B cell (primary cell): ENCODE measurements at regions not wholly inside any gene's neighbourhood (a gene's known extent, or its start where the extent isn't known, plus 50 kb on each side); places are given as distances from the start of the nearest gene placed in this dataset.

Experiments used
- ATAC-seq: fragments of 200-7000 bp; cut with Tn5 transposase; one replicate; pipeline ENCODE4 v1.10.0; 2021; ENCODE audit warnings: low read depth, mild to moderate bottlenecking, moderate number of reproducible peaks, moderate library complexity
- CTCF ChIA-PET: fragments of 350-600 bp; sonication (Branson Sonifier 250); formaldehyde crosslinking; loops from one replicate; lab custom pipeline; 2021; ENCODE audit warnings: antibody characterized with exemption, inconsistent platforms; lab: Charles Lee
- POLR2A ChIA-PET: fragments of 350-600 bp; sonication (Branson Sonifier 250); formaldehyde crosslinking; loops from one replicate; lab custom pipeline; 2021; ENCODE audit warnings: antibody characterized with exemption; lab: Charles Lee
- DNase-seq: peaks from one replicate; pipeline ENCODE4 v3.0.0; 2013
- H2AFZ ChIP-seq: 2 replicates; pipeline ENCODE4 v1.6.1; 2012; ENCODE audit warnings: mild to moderate bottlenecking, low read depth, low read length; ENCODE audit not compliant: insufficient read depth, poor library complexity, severe bottlenecking
- H3K27ac ChIP-seq, 2 donors: 1 replicate in 1 of 2; 2 replicates in 1 of 2; pipeline ENCODE4 v1.5.1; 2012 to 2013; ENCODE audit warnings: low read length in 2 of 2, mild to moderate bottlenecking in 2 of 2, moderate library complexity in 1 of 2
- H3K27me3 ChIP-seq, 4 experiments: fragments of 200-600 bp in 1 of 4; sonication (generic) in 1 of 4; replicated peaks in 1 of 4; 1 replicate in 2 of 4; 2 replicates in 2 of 4; pipeline versions ENCODE4 v1.6.1 to v1.7.0; 2013 to 2016; ENCODE audit warnings: low read length in 3 of 4, mild to moderate bottlenecking in 2 of 4, mixed read lengths in 1 of 4, moderate library complexity in 1 of 4; ENCODE audit not compliant: insufficient read depth in 4 of 4, control insufficient read depth in 3 of 4; ENCODE audit errors: control extremely low read depth in 1 of 4
- H3K36me3 ChIP-seq, 2 experiments: replicated peaks in 1 of 2; 1 replicate in 1 of 2; 2 replicates in 1 of 2; pipeline versions ENCODE4 v1.6.1 to v1.7.1; 2013; ENCODE audit warnings: low read length in 1 of 2; ENCODE audit not compliant: insufficient read depth in 2 of 2, control insufficient read depth in 1 of 2; ENCODE audit errors: control extremely low read depth in 1 of 2, extremely low read depth in 1 of 2
- H3K4me1 ChIP-seq, 2 donors: fragments of 200-600 bp in 1 of 2; sonication (generic) in 1 of 2; 1 replicate in 1 of 2; 2 replicates in 1 of 2; pipeline versions ENCODE4 v1.5.1 to v1.6.1; 2013 to 2017; ENCODE audit warnings: low read length in 2 of 2; ENCODE audit not compliant: control insufficient read depth in 2 of 2, insufficient read depth in 2 of 2
- H3K4me2 ChIP-seq: replicated peaks from 2 replicates; pipeline ENCODE3; 2012; ENCODE audit warnings: mild to moderate bottlenecking, low read depth, low read length; ENCODE audit not compliant: poor library complexity, severe bottlenecking
- H3K4me3 ChIP-seq, 5 experiments: fragments of 200-600 bp in 1 of 5; sonication (generic) in 1 of 5; 1 replicate in 3 of 5; 2 replicates in 2 of 5; pipeline versions ENCODE4 v1.5.1 to v1.7.0; 2011 to 2016; ENCODE audit warnings: low read length in 4 of 5, mild to moderate bottlenecking in 4 of 5, low read depth in 2 of 5, control low read depth in 1 of 5, moderate library complexity in 1 of 5; ENCODE audit not compliant: insufficient read depth in 1 of 5; ENCODE audit errors: control extremely low read depth in 1 of 5, extremely low read depth in 1 of 5
- H3K79me2 ChIP-seq: fragments of 200-600 bp; sonication (generic); one replicate; pipeline ENCODE4 v1.6.0; 2016; ENCODE audit warnings: low read length; ENCODE audit not compliant: control insufficient read depth, insufficient read depth
- H3K9ac ChIP-seq: fragments of 200-600 bp; sonication (generic); 2 replicates; pipeline ENCODE4 v1.6.1; 2017; ENCODE audit warnings: mild to moderate bottlenecking, low read length, moderate library complexity
- H3K9me3 ChIP-seq, 3 donors: one replicate each; pipeline versions ENCODE4 v1.6.1 to v1.7.1; 2013; ENCODE audit warnings: low read length in 2 of 3; ENCODE audit not compliant: control insufficient read depth in 2 of 3, insufficient read depth in 1 of 3; ENCODE audit errors: control extremely low read depth in 1 of 3
- H4K20me1 ChIP-seq: 2 replicates; pipeline ENCODE4 v1.6.0; 2012; ENCODE audit warnings: mild to moderate bottlenecking, low read length; ENCODE audit not compliant: insufficient read depth, control insufficient read depth, poor library complexity, severe bottlenecking
- H3K27ac Mint-ChIP-seq: one replicate; pipeline ENCODE4 v1.8.0; 2021; ENCODE audit warnings: mixed read lengths
- H3K27me3 Mint-ChIP-seq: one replicate; pipeline ENCODE4 v1.8.0; 2021; ENCODE audit warnings: mixed read lengths
- H3K4me1 Mint-ChIP-seq: one replicate; pipeline ENCODE4 v1.8.0; 2021; ENCODE audit warnings: mixed read lengths
- H3K4me3 Mint-ChIP-seq: one replicate; pipeline ENCODE4 v1.8.0; 2021; ENCODE audit warnings: mixed read lengths
- H3K9me3 Mint-ChIP-seq: one replicate; pipeline ENCODE4 v1.8.0; 2022; ENCODE audit warnings: mixed read lengths; ENCODE audit not compliant: insufficient read depth
- CTCF ChIP-seq: fragments of 200-600 bp; IDR thresholded peaks from one replicate; pipeline ENCODE4 v1.8.0; 2022; ENCODE audit warnings: antibody characterized with exemption, mild to moderate bottlenecking
- EZH2 ChIP-seq: IDR thresholded peaks from 2 replicates; pipeline ENCODE4 v1.6.1; 2012; ENCODE audit warnings: borderline replicate concordance, low read depth, mild to moderate bottlenecking, moderate library complexity, low read length; ENCODE audit not compliant: insufficient read depth, poor library complexity, severe bottlenecking
- WGBS: methylation state at CpG from one replicate; pipeline ENCODE4 v1.1.5; 2013; ENCODE audit warnings: missing lambda C conversion rate; ENCODE audit not compliant: insufficient coverage; 5-methylcytosine and 5-hydroxymethylcytosine counted together
- intact Hi-C: fragments of 100-400 bp; cut with micrococcal nuclease; formaldehyde crosslinking; loops from one replicate; pipeline ENCODE4 v1.10.0; 2022

GRCh38 chr2:5412001-5412400 lies 280.2 kb upstream of the SOX11 start:
- 60% methylated on average over 1 of the region's 4 CpGs for WGBS
- Histone ChIP-seq H3K9ac (no peak overlapping the region), H3K36me3 (no peaks in the 10 kb centered on the region), H3K4me3 (no peak overlapping the region), H2AFZ (no peak overlapping the region), H3K79me2 (no peaks in the 10 kb centered on the region), H3K4me1 (no peaks in the 10 kb centered on the region), H4K20me1 (no peaks in the 10 kb centered on the region), H3K4me2 (no peak overlapping the region), H3K27me3 (no peaks in the 10 kb centered on the region), H3K27ac (no peak overlapping the region), H3K9me3 (peaks cover 0 to 6% (median 0%) of the 10 kb centered on the region in 3 donors)
- Mint-ChIP-seq H3K27me3 (no peaks in the 10 kb centered on the region), H3K4me3 (no peak overlapping the region), H3K27ac (no peak overlapping the region), H3K9me3 (no peaks in the 10 kb centered on the region), H3K4me1 (no peaks in the 10 kb centered on the region)
- ChIA-PET POLR2A (no interaction called here), CTCF (no interaction called here)
- ATAC-seq (no peak), DNase-seq (no peak)
- intact Hi-C loops: no loop called here
- TF ChIP-seq EZH2: no peak
- no peak for TF ChIP-seq CTCF

- ChIA-PET CTCF (no interaction called here), POLR2A (no interaction called here)
- ATAC-seq (no peak), DNase-seq (no peak)
- Histone ChIP-seq H3K4me1 (no peaks in the 10 kb centered on the region), H3K4me2 (no peak overlapping the region), H3K79me2 (no peaks in the 10 kb centered on the region), H3K27ac (no peak overlapping the region), H2AFZ (no peak overlapping the region), H3K36me3 (no peaks in the 10 kb centered on the region), H3K27me3 (no peaks in the 10 kb centered on the region), H3K9ac (no peak overlapping the region), H3K9me3 (peaks cover 0 to 3% (median 0%) of the 10 kb centered on the region in 3 donors), H3K4me3 (no peak overlapping the region), H4K20me1 (no peaks in the 10 kb centered on the region)
- H3K9me3 Mint-ChIP-seq: peaks cover 2% of the 10 kb centered on the region
- no peak overlapping the region for H3K4me3 Mint-ChIP-seq
- intact Hi-C loops: no loop called here
- H3K27me3 Mint-ChIP-seq: no peaks in the 10 kb centered on the region
- 21% methylated on average over 2 of the region's 2 CpGs for WGBS
- no peak overlapping the region for H3K27ac Mint-ChIP-seq
- H3K4me1 Mint-ChIP-seq: no peaks in the 10 kb centered on the region
- no peak for TF ChIP-seq EZH2
- TF ChIP-seq CTCF: no peak
Observed at GRCh38 chr2:5433855-5434254, 258.3 kb upstream of the SOX11 start.
